Mesendoderm (in vitro differentiated cells): ENCODE measurements at regions not wholly inside any gene's neighbourhood (a gene's known extent, or its start where the extent isn't known, plus 50 kb on each side); places are given as distances from the start of the nearest gene placed in this dataset.
"Not testable (repeated sequence)": the region's sequence is repeated elsewhere in the genome, so short reads cannot be mapped to it uniquely, and the experiment has no call there.

Experiments used
- DNase-seq: peaks from one replicate; pipeline ENCODE4 v3.0.0; 2013
- H2AK5ac ChIP-seq: 2 replicates; pipeline ENCODE4 v1.6.1; 2013; ENCODE audit warnings: low read length, inconsistent platforms
- H2BK120ac ChIP-seq: 2 replicates; pipeline ENCODE4 v1.6.1; 2013; ENCODE audit warnings: low read depth, mild to moderate bottlenecking, low read length, moderate library complexity, mixed read lengths
- H2BK15ac ChIP-seq: replicated peaks from 2 replicates; pipeline ENCODE4 v1.6.1; 2013; ENCODE audit warnings: low read depth, mild to moderate bottlenecking, moderate library complexity
- H2BK5ac ChIP-seq: 2 replicates; pipeline ENCODE4 v1.6.1; 2013; ENCODE audit warnings: low read length, inconsistent platforms
- H3K18ac ChIP-seq: 2 replicates; pipeline ENCODE4 v1.6.1; 2013; ENCODE audit warnings: mild to moderate bottlenecking, low read length, mixed read lengths
- H3K23ac ChIP-seq: one replicate; pipeline ENCODE4 v1.6.1; 2013; ENCODE audit warnings: low read length
- H3K27ac ChIP-seq: 2 replicates; pipeline ENCODE4 v1.5.1; 2013; ENCODE audit warnings: low read depth, mild to moderate bottlenecking, inconsistent platforms, low read length, moderate library complexity
- H3K27me3 ChIP-seq: 2 replicates; pipeline ENCODE4 v1.6.1; 2013; ENCODE audit warnings: low read length, control low read depth, mild to moderate bottlenecking, inconsistent platforms; ENCODE audit not compliant: insufficient read depth, poor library complexity
- H3K36me3 ChIP-seq: 2 replicates; pipeline ENCODE4 v1.6.1; 2013; ENCODE audit warnings: low read length, inconsistent platforms; ENCODE audit not compliant: control insufficient read depth, insufficient read depth
- H3K4ac ChIP-seq: one replicate; pipeline ENCODE4 v1.6.1; 2013; ENCODE audit warnings: low read depth, mild to moderate bottlenecking, low read length, moderate library complexity
- H3K4me1 ChIP-seq: 2 replicates; pipeline ENCODE4 v1.6.1; 2013; ENCODE audit warnings: low read depth, low read length, inconsistent platforms; ENCODE audit not compliant: control insufficient read depth
- H3K4me2 ChIP-seq: 2 replicates; pipeline ENCODE4 v1.6.1; 2013; ENCODE audit warnings: low read length
- H3K4me3 ChIP-seq: 2 replicates; pipeline ENCODE4 v1.5.1; 2013; ENCODE audit warnings: mild to moderate bottlenecking, low read length
- H3K56ac ChIP-seq: one replicate; pipeline ENCODE4 v1.6.1; 2013; ENCODE audit warnings: low read length
- H3K79me1 ChIP-seq: 2 replicates; pipeline ENCODE4 v1.6.1; 2013; ENCODE audit warnings: low read length, inconsistent platforms
- H3K79me2 ChIP-seq: 2 replicates; pipeline ENCODE4 v1.6.1; 2013; ENCODE audit warnings: mild to moderate bottlenecking, low read length; ENCODE audit not compliant: control insufficient read depth, insufficient read depth
- H3K9ac ChIP-seq: 2 replicates; pipeline ENCODE4 v1.6.1; 2013; ENCODE audit warnings: low read length, inconsistent platforms
- H4K5ac ChIP-seq: one replicate; pipeline ENCODE4 v1.6.1; 2013; ENCODE audit warnings: low read length
- H4K8ac ChIP-seq: one replicate; pipeline ENCODE4 v1.6.1; 2013; ENCODE audit warnings: low read depth, mild to moderate bottlenecking, control low read depth, low read length, moderate library complexity
- WGBS: extraction: QIAGEN DNeasy Blood & Tissue Kit; methylation state at CpG from one replicate; pipeline ENCODE4 v1.1.7; 2013; ENCODE audit warnings: low lambda C conversion rate, missing lambda C conversion rate; ENCODE audit not compliant: insufficient coverage; ENCODE audit errors: extremely low coverage; 5-methylcytosine and 5-hydroxymethylcytosine counted together

DNA sequence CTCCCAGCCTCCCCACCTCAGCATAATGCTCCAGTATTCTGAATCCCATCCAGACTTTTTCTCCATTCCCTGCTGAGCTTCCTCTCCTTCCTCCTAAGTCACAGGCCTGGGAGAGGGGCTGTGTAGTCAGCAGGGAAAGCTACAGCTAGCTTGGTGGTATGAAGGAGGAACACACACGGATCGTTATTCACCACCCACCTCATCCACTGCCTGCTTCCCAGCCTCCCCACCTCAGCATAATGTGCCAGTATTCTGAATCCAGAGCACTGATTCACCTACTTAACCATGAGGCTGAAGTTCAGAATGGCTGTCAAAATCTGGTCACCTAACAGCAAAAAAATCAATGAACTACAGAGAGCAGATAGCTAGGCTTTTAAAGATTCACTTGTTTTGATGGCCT is 806.6 kb upstream of the AMELY start:
- Histone ChIP-seq H2AK5ac (no peak overlapping the region), H3K36me3 (no peaks in the 10 kb centered on the region), H3K4me2 (no peak overlapping the region), H3K79me2 (no peaks in the 10 kb centered on the region), H3K9ac (no peak overlapping the region), H4K8ac (no peak overlapping the region), H3K18ac (no peak overlapping the region), H2BK120ac (no peak overlapping the region), H3K4me3 (no peak overlapping the region), H3K23ac (no peak overlapping the region), H2BK5ac (no peak overlapping the region), H4K5ac (no peak overlapping the region), H3K4me1 (no peaks in the 10 kb centered on the region), H3K79me1 (no peaks in the 10 kb centered on the region), H3K27me3 (no peaks in the 10 kb centered on the region), H3K4ac (no peak overlapping the region), H2BK15ac (no peak overlapping the region), H3K56ac (no peak overlapping the region), H3K27ac (no peak overlapping the region)
- WGBS = no CpG with 5 or more reads among the region's 2 CpGs
- no peak for DNase-seq

DNA sequence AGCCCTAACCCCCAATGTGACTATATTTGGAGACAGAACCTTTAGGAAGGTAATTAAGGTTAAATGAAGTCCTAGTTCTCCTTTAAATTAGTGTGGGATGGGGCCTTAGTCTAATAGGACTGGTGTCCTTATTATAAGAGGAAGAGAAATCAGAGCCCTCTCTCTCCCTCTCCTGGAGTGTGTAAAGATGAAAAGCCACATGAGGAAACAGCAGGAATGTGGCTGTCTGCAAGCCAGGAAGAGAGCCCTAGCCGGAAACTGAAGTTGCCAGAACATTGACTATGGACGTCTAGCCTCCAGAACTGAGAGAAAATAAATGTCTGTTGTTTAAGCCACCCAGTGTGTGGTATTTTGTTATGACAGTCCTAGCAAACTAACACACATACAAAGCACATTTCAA is 802.9 kb upstream of the AMELY start:
- Histone ChIP-seq H3K27me3 (no peaks in the 10 kb centered on the region), H3K56ac (no peak overlapping the region), H3K4ac (no peak overlapping the region), H2AK5ac (no peak overlapping the region), H3K79me2 (no peaks in the 10 kb centered on the region), H3K18ac (no peak overlapping the region), H3K36me3 (no peaks in the 10 kb centered on the region), H3K27ac (no peak overlapping the region), H3K4me2 (no peak overlapping the region), H3K9ac (no peak overlapping the region), H3K4me1 (no peaks in the 10 kb centered on the region), H3K79me1 (no peaks in the 10 kb centered on the region), H3K23ac (no peak overlapping the region), H3K4me3 (no peak overlapping the region), H2BK15ac (no peak overlapping the region), H4K5ac (no peak overlapping the region), H2BK120ac (no peak overlapping the region), H4K8ac (no peak overlapping the region), H2BK5ac (no peak overlapping the region)
- DNase-seq = no peak
- WGBS = no CpG with 5 or more reads among the region's 2 CpGs

GRCh38 chrY:7713738-7714137 is 802.2 kb upstream of the AMELY start:
- H3K4ac ChIP-seq, H3K79me1 ChIP-seq, H2AK5ac ChIP-seq, H3K79me2 ChIP-seq, H4K8ac ChIP-seq, H4K5ac ChIP-seq, H3K27ac ChIP-seq, H3K18ac ChIP-seq, H3K36me3 ChIP-seq, H3K27me3 ChIP-seq, DNase-seq, H3K4me3 ChIP-seq, H3K9ac ChIP-seq, H2BK120ac ChIP-seq, H2BK5ac ChIP-seq, H3K56ac ChIP-seq, H3K4me1 ChIP-seq, H2BK15ac ChIP-seq, H3K4me2 ChIP-seq, H3K23ac ChIP-seq: not testable (repeated sequence)
- no CpG with 5 or more reads among the region's 3 CpGs for whole genome bisulfite sequencing

GRCh38 chrY:7712289-7712688 is 800.7 kb upstream of the AMELY start:
- H2BK5ac ChIP-seq = no peak overlapping the region
- H4K5ac ChIP-seq = no peak overlapping the region

GRCh38 chrY:7703578-7704140 is 792.1 kb upstream of the AMELY start:
- Histone ChIP-seq H4K8ac (no peak overlapping the region), H3K36me3 (no peaks in the 10 kb centered on the region), H3K18ac (no peak overlapping the region), H3K27ac (no peak overlapping the region), H3K4me3 (no peak overlapping the region), H3K27me3 (no peaks in the 10 kb centered on the region), H4K5ac (no peak overlapping the region), H3K23ac (no peak overlapping the region), H3K4ac (no peak overlapping the region), H3K79me2 (no peaks in the 10 kb centered on the region), H2BK15ac (no peak overlapping the region), H2BK120ac (no peak overlapping the region), H3K4me1 (no peaks in the 10 kb centered on the region), H3K9ac (no peak overlapping the region), H3K56ac (no peak overlapping the region), H2BK5ac (no peak overlapping the region), H3K79me1 (no peaks in the 10 kb centered on the region), H2AK5ac (no peak overlapping the region), H3K4me2 (no peak overlapping the region)
- no CpG with 5 or more reads among the region's 5 CpGs for WGBS
- DNase-seq = no peak

More at GRCh38 chrY:7712289-7712688, 800.7 kb upstream of the AMELY start:
- DNase-seq = no peak
- no CpG with 5 or more reads among the region's 3 CpGs for WGBS
- no peak overlapping the region for H2BK120ac ChIP-seq
- H3K79me2 ChIP-seq = no peaks in the 10 kb centered on the region
- H3K27me3 ChIP-seq = no peaks in the 10 kb centered on the region
- no peak overlapping the region for H2BK15ac ChIP-seq
- no peak overlapping the region for H3K18ac ChIP-seq
- H4K8ac ChIP-seq = no peak overlapping the region
- no peak overlapping the region for H3K23ac ChIP-seq
- no peak overlapping the region for H3K27ac ChIP-seq
- H3K9ac ChIP-seq = no peak overlapping the region
- no peaks in the 10 kb centered on the region for H3K36me3 ChIP-seq
- H2AK5ac ChIP-seq = no peak overlapping the region
- H3K4me2 ChIP-seq = no peak overlapping the region
- no peaks in the 10 kb centered on the region for H3K4me1 ChIP-seq
- no peaks in the 10 kb centered on the region for H3K79me1 ChIP-seq
- H3K4ac ChIP-seq = no peak overlapping the region
- no peak overlapping the region for H3K4me3 ChIP-seq
- no peak overlapping the region for H3K56ac ChIP-seq

GRCh38 chrY:7702481-7702880 is 790.9 kb upstream of the AMELY start:
- Histone ChIP-seq H3K27ac (no peak overlapping the region), H3K9ac (no peak overlapping the region), H3K56ac (no peak overlapping the region), H3K4me1 (no peaks in the 10 kb centered on the region), H4K8ac (no peak overlapping the region), H2BK15ac (no peak overlapping the region), H3K36me3 (no peaks in the 10 kb centered on the region), H3K79me1 (no peaks in the 10 kb centered on the region), H2BK5ac (no peak overlapping the region), H3K79me2 (no peaks in the 10 kb centered on the region), H2BK120ac (no peak overlapping the region), H3K4me2 (no peak overlapping the region), H2AK5ac (no peak overlapping the region), H3K27me3 (no peaks in the 10 kb centered on the region), H3K23ac (no peak overlapping the region), H3K4ac (no peak overlapping the region), H3K18ac (no peak overlapping the region), H3K4me3 (no peak overlapping the region), H4K5ac (no peak overlapping the region)
- DNase-seq = no peak
